ENCODE measurements at regions not wholly inside any gene's neighbourhood (a gene's known extent, or its start where the extent isn't known, plus 50 kb on each side); places are given as distances from the start of the nearest gene placed in this dataset.
"Not testable (repeated sequence)": the region's sequence is repeated elsewhere in the genome, so short reads cannot be mapped to it uniquely, and the experiment has no call there.

DNA sequence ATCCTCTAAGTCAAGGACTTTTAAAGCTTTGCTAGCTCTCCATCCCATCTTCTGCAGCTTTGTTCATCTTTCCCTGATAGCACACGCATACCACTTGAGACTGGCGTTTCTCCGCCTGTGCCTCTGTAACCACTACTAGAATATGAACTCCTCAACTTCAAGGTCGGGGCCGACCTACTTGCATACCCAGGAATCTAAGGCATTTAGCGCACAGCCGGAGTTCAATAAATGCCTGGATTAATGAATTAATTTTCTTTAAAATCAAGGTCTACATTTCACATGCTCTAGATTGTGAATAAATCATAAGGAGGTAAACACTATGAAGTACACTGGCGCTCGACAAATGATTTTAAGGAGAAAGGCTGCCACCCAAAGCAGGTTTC is 89.3 kb downstream of the HNRNPD start:
- 7 to 10% (median 9%) methylated on average over 9 of the region's 9 CpGs for WGBS, 5 donors
- Histone ChIP-seq H3K4me3 (peak overlapping the region in 7 of 8 donors; percentile 23 to 67 (median 38)), H3K27me3 (replicated peaks in 1 of 7) (no peaks in the 10 kb centered on the region), H3K9me3 (peaks cover 0 to 4% (median 0%) of the 10 kb centered on the region in 8 donors), H3K36me3 (no peaks in the 10 kb centered on the region), H3K27ac (peak overlapping the region in 7 of 8 donors; percentile 61 to 85 (median 79)), H3K4me1 (peaks cover 2 to 19% (median 9%) of the 10 kb centered on the region in 6 donors)
- TF ChIP-seq POLR2A (IDR thresholded peaks at IDR 0.05) (no peak), POLR2AphosphoS5 (IDR thresholded peaks at IDR 0.05) (no peak)
- TF ChIP-seq, protein P1, sequence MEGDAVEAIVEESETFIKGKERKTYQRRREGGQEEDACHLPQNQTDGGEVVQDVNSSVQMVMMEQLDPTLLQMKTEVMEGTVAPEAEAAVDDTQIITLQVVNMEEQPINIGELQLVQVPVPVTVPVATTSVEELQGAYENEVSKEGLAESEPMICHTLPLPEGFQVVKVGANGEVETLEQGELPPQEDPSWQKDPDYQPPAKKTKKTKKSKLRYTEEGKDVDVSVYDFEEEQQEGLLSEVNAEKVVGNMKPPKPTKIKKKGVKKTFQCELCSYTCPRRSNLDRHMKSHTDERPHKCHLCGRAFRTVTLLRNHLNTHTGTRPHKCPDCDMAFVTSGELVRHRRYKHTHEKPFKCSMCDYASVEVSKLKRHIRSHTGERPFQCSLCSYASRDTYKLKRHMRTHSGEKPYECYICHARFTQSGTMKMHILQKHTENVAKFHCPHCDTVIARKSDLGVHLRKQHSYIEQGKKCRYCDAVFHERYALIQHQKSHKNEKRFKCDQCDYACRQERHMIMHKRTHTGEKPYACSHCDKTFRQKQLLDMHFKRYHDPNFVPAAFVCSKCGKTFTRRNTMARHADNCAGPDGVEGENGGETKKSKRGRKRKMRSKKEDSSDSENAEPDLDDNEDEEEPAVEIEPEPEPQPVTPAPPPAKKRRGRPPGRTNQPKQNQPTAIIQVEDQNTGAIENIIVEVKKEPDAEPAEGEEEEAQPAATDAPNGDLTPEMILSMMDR (IDR thresholded peaks at IDR 0.05 in 8 of 11, conservative IDR thresholded peaks at IDR 0.05 in 3 of 11), result no peak
- DNase-seq, result no peak
- intact Hi-C loops (cut with DNase I; ENCODE audit: low total_unique reads), result no loop called here

DNA sequence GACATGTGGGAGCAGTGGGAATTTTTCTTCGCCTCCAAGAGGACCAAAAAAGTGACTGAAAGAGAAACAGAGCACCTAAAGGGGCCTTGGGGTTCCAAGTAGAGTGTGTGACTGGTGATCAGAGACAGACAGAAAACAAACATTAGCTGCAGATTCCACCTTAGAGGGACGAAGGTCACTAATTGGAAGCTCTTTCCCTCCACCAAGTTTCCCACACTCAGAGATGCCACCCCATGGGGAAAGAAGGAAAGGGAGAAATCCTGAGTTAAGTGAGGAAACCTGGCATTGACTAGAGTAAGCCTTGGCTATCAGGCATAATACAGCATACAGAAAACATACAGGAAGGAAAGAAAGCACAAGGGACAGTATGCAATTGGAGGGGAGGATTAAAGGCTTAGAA is 90.9 kb downstream of the HNRNPD start:
- Histone ChIP-seq H3K4me1 (peaks cover 2 to 19% (median 9%) of the 10 kb centered on the region in 6 donors), H3K27me3 (replicated peaks in 1 of 7) (no peaks in the 10 kb centered on the region), H3K4me3 (no peak overlapping the region), H3K27ac (no peak overlapping the region), H3K9me3 (peaks cover 0 to 6% (median 0%) of the 10 kb centered on the region in 8 donors), H3K36me3 (no peaks in the 10 kb centered on the region)
- intact Hi-C loops (cut with DNase I; ENCODE audit: low total_unique reads), result no loop called here
- DNase-seq, result no peak
- 61 to 81% (median 75%) methylated on average over 2 of the region's 2 CpGs for WGBS, 5 donors
- no peak for TF ChIP-seq POLR2A (IDR thresholded peaks at IDR 0.05)
- no peak for TF ChIP-seq POLR2AphosphoS5 (IDR thresholded peaks at IDR 0.05)
- TF ChIP-seq, protein P1 (IDR thresholded peaks at IDR 0.05 in 8 of 11, conservative IDR thresholded peaks at IDR 0.05 in 3 of 11), result no peak

DNA sequence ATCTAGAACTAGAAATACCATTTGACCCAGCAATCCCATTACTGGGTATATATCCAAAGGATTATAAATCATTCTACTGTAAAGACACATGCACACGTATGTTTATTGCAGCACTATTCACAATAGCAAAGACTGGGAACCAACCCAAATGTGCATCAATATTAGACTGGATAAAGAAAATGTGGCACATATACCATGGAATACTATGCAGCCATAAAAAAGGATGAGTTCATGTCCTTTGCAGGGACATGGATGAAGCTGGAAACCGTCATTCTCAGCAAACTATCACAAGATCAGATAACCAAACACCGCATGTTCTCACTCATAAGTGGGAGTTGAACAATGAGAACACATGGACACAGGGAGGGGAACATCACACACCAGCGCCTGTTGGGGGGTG is 94.2 kb downstream of the HNRNPD start:
- intact Hi-C loops (cut with DNase I; ENCODE audit: low total_unique reads); DNase-seq; H3K27ac ChIP-seq; H3K4me3 ChIP-seq; H3K27me3 ChIP-seq (replicated peaks in 1 of 7); H3K36me3 ChIP-seq; H3K9me3 ChIP-seq: not testable (repeated sequence)
- WGBS, 5 donors, result 88 to 96% (median 92%) methylated on average over 4 of the region's 4 CpGs
- peaks cover 0 to 24% (median 11%) of the 10 kb centered on the region in 6 donors for H3K4me1 ChIP-seq

DNA sequence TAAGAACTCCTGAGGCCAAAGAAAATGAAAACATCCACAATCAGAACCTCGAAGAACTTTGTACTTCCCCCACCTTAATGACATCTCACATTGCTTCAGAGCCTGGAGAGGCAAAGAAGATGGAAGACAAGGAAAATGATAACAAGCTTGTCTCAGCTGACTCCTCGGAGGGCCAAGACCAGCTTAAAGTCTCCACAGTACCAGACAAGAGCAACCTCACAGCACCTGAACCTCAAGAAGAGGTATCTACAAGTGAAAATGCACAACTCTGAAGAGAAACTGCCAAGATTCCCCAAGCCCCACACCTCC is 97.5 kb downstream of the HNRNPD start:
- intact Hi-C loops (cut with DNase I; ENCODE audit: low total_unique reads), result no loop called here

More for the DNA sequence above, 97.5 kb downstream of the HNRNPD start:
- H3K4me3 ChIP-seq, result no peak overlapping the region
- no peak for TF ChIP-seq POLR2AphosphoS5 (IDR thresholded peaks at IDR 0.05)
- no peak for TF ChIP-seq POLR2A (IDR thresholded peaks at IDR 0.05)
- TF ChIP-seq, protein P1 (IDR thresholded peaks at IDR 0.05 in 8 of 11, conservative IDR thresholded peaks at IDR 0.05 in 3 of 11), result no peak
- no peaks in the 10 kb centered on the region for H3K27me3 ChIP-seq (replicated peaks in 1 of 7)
- 80 to 93% (median 84%) methylated on average over 2 of the region's 2 CpGs for WGBS, 5 donors
- H3K36me3 ChIP-seq, result no peaks in the 10 kb centered on the region
- no peak overlapping the region for H3K27ac ChIP-seq
- peaks cover 0 to 6% (median 0%) of the 10 kb centered on the region in 8 donors for H3K9me3 ChIP-seq
- H3K4me1 ChIP-seq, result peaks cover 0 to 34% (median 10%) of the 10 kb centered on the region in 6 donors
- no peak for DNase-seq

All from spleen (tissue), 11 donors.